HFFc6 (cell line): ENCODE measurements at regions not wholly inside any gene's neighbourhood (a gene's known extent, or its start where the extent isn't known, plus 50 kb on each side); places are given as distances from the start of the nearest gene placed in this dataset.
A peak's percentile ranks its signal among the peaks of the same experiment; 100 is the strongest.

ENCODE experiments used
- DNase-seq: peaks from one replicate; pipeline ENCODE4 v3.0.0-alpha.2; 2018
- H3K27ac Mint-ChIP-seq: 2 replicates; pipeline ENCODE4 v1.8.0; 2020; ENCODE audit warnings: mild to moderate bottlenecking, mixed read lengths
- H3K27me3 Mint-ChIP-seq: 2 replicates; pipeline ENCODE4 v1.8.0; 2021; ENCODE audit warnings: mild to moderate bottlenecking, moderate library complexity, mixed read lengths; ENCODE audit not compliant: insufficient read depth
- H3K36me3 Mint-ChIP-seq: 2 replicates; pipeline ENCODE4 v1.8.0; 2021; ENCODE audit warnings: low read depth, mixed read lengths
- H3K4me1 Mint-ChIP-seq: 2 replicates; pipeline ENCODE4 v1.8.0; 2020; ENCODE audit warnings: low read depth, mixed read lengths
- H3K4me3 Mint-ChIP-seq: 2 replicates; pipeline ENCODE4 v1.8.0; 2020; ENCODE audit warnings: mild to moderate bottlenecking, moderate library complexity, mixed read lengths
- H3K9me3 Mint-ChIP-seq: 2 replicates; pipeline ENCODE4 v1.8.0; 2020; ENCODE audit warnings: mild to moderate bottlenecking, mixed read lengths
- TF ChIP-seq, protein P1 (sequence below): fragments of 200-600 bp; sonication (generic); IDR thresholded peaks from 2 replicates; pipeline ENCODE4 v1.5.0; 2021; ENCODE audit warnings: antibody characterized with exemption, mild to moderate bottlenecking

DNA sequence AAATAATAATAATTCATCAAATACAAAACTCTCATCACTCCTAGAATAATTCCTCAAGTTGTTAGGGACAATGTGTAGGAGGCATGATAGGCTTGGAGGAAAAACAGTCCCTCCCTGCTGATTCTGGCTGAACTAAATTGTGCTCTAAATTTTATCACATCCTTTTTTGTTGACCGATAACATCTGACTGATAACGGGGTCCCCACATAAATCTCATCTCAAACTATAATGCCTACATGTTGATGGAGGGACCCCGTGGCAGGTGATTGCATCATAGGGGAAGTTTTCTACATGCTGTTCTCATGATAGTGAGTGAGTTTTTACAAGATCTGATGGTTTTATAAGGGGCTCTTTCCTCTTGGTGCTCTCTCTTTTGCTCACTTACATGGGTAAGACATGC is 1043.5 kb upstream of the SORCS1 start:
- TF ChIP-seq, protein P1, sequence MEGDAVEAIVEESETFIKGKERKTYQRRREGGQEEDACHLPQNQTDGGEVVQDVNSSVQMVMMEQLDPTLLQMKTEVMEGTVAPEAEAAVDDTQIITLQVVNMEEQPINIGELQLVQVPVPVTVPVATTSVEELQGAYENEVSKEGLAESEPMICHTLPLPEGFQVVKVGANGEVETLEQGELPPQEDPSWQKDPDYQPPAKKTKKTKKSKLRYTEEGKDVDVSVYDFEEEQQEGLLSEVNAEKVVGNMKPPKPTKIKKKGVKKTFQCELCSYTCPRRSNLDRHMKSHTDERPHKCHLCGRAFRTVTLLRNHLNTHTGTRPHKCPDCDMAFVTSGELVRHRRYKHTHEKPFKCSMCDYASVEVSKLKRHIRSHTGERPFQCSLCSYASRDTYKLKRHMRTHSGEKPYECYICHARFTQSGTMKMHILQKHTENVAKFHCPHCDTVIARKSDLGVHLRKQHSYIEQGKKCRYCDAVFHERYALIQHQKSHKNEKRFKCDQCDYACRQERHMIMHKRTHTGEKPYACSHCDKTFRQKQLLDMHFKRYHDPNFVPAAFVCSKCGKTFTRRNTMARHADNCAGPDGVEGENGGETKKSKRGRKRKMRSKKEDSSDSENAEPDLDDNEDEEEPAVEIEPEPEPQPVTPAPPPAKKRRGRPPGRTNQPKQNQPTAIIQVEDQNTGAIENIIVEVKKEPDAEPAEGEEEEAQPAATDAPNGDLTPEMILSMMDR: no peak

DNA sequence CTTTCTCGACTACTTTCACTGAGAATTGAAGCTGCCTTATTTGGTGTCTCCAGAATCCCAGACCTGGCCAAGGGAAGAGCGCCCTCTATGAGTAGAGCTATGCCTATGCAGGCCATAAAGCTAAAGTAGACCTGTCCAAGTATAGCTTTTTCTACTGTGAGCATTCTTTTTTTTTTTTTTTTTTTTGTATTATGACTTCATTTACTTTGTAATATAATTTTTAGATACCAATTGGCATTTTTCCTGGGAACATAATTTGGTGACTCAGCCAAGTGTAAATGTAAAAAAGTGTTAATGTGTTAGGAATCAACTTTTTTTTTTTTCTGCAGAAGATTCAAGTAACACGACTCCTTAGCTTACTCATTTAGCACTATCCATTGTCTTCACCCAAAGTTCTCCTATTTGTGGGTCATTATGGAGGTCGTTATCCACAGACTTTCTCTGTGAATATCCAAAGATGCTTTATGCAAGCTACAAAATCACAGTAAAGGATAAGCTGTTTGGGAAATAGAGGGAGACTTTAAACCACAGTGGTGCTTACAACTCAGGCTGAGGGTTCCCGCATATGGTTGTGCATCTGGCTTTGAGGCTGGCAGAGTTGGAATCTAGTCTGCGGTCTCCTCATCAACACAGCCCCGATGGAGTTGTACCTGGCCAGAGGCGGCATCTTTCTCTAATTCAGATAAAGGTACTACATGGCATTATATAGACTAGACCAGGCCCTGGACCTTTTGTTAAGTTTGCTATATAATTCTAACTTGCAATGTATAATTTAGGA is 1040.2 kb upstream of the SORCS1 start:
- Mint-ChIP-seq H3K9me3 (peaks cover 11% of the 10 kb centered on the region; the same call in 1 of the 2 replicates), H3K4me3 (no peak overlapping the region), H3K4me1 (no peaks in the 10 kb centered on the region), H3K27me3 (no peaks in the 10 kb centered on the region), H3K36me3 (no peaks in the 10 kb centered on the region), H3K27ac (no peak overlapping the region)
- peak; percentile 6 for DNase-seq
- TF ChIP-seq, protein P1: peak; percentile 67; the same call in 1 of the 2 replicates

More for the DNA sequence above, 1043.5 kb upstream of the SORCS1 start:
- DNase-seq: no peak
- no peaks in the 10 kb centered on the region for H3K4me1 Mint-ChIP-seq
- H3K36me3 Mint-ChIP-seq: no peaks in the 10 kb centered on the region
- peaks cover 31% of the 10 kb centered on the region for H3K9me3 Mint-ChIP-seq
- no peak overlapping the region for H3K27ac Mint-ChIP-seq
- H3K4me3 Mint-ChIP-seq: no peak overlapping the region
- no peaks in the 10 kb centered on the region for H3K27me3 Mint-ChIP-seq

DNA sequence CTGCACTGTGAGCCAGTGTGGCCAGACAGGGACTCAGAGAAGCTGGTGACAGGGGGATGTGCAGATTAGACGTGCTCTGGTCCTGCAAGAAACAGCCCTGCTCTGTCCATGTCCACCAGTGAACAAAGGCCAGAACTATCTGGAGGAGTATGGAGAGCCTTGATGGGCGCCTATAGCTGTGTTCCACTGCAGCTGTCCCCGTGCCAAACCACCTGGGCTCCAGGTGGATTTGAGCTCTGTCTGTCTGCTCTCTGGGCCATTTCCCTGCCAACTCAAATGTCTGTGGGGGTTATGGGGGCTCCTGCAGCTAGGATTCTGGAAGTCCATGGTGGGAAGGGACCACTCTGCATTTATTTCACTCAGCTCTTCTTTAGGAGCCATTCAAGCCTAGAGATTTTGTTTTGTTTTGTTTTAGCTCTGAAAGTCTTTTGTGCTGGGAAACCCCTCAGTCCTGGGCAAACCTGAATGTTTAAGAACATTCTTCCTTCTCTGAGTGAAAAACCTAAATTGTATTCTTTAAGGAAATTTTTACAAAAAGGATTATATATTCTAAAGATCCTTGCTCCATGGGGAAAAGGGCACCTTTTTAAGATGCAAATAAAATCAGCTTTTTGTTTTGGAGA is 1039.5 kb upstream of the SORCS1 start:
- H3K9me3 Mint-ChIP-seq: peaks cover 13% of the 10 kb centered on the region; the same call in 1 of the 2 replicates
- H3K4me3 Mint-ChIP-seq: no peak overlapping the region
- no peaks in the 10 kb centered on the region for H3K36me3 Mint-ChIP-seq
- no peak overlapping the region for H3K27ac Mint-ChIP-seq
- TF ChIP-seq, protein P1: no peak
- no peaks in the 10 kb centered on the region for H3K4me1 Mint-ChIP-seq
- H3K27me3 Mint-ChIP-seq: no peaks in the 10 kb centered on the region
- DNase-seq: no peak

DNA sequence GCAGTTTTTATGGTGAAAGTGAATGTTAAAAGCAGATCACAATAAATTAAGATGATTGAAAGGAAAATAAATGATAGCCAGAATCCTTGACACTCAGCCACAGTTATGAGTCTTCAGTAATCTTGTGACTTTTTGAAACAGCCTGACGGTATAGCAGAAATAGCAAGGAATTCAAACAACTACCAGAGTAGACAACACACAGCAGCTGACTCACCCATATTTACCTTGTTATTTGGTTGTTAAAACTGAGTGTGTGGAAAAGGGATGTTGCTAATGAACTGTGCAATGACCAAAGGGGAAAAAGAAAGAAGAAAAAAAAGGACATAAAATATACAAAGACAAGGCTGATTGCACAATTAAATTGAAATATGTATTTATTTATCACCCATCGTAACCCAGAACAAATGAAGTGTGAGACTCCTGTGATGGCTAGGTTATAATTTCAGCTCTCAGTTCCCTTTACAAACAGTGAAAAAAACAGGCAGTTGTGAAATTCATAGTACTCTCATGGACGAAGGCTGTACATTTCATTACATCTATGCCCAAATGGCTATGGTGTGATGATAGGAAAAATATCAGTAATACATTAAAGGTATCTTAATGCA is 1023.0 kb upstream of the SORCS1 start:
- H3K4me1 Mint-ChIP-seq: no peaks in the 10 kb centered on the region
- DNase-seq: no peak
- H3K36me3 Mint-ChIP-seq: peaks cover 13% of the 10 kb centered on the region
- TF ChIP-seq, protein P1: no peak
- no peaks in the 10 kb centered on the region; the same call in 1 of the 2 replicates for H3K27me3 Mint-ChIP-seq
- H3K27ac Mint-ChIP-seq: no peak overlapping the region
- H3K4me3 Mint-ChIP-seq: no peak overlapping the region
- H3K9me3 Mint-ChIP-seq: peaks cover 64% of the 10 kb centered on the region

DNA sequence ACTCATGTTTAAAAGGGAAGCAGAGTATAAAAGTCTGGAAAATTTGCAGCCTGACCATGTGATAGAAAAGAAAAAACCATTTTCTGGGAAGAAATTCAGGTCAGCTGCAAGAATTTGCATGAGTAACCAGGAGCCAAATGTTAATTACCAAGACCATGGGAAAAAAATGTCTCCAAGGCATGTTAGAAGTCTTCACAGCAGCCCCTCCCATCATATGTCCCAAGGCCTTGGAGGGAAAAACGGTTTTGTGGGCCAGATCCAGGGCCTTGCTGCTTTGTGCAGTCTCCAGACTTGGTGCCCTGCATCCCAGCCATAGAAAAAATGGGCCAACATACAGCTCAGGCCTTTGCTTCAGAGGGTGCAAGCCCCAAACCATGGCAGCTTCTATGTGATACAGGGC is 1019.6 kb upstream of the SORCS1 start:
- DNase-seq: no peak
- H3K27me3 Mint-ChIP-seq: no peaks in the 10 kb centered on the region; the same call in 1 of the 2 replicates
- H3K27ac Mint-ChIP-seq: no peak overlapping the region
- TF ChIP-seq, protein P1: no peak
- no peaks in the 10 kb centered on the region for H3K4me1 Mint-ChIP-seq
- peaks cover 65% of the 10 kb centered on the region for H3K9me3 Mint-ChIP-seq
- H3K36me3 Mint-ChIP-seq: peaks cover 13% of the 10 kb centered on the region
- no peak overlapping the region for H3K4me3 Mint-ChIP-seq
